HL-60 (cell line): ENCODE measurements at regions not wholly inside any gene's neighbourhood (a gene's known extent, or its start where the extent isn't known, plus 50 kb on each side); places are given as distances from the start of the nearest gene placed in this dataset.

Experiments used
- DNase-seq, 2 experiments: peaks; one replicate each; pipeline ENCODE4 v3.0.0-alpha.2; 2010 to 2020; ENCODE audit warnings: low read depth in 1 of 2, low spot score in 1 of 2
- H3K27ac ChIP-seq: fragments of 250-450 bp; sonication (Bioruptor Pico); replicated peaks from 2 replicates; pipeline ENCODE4 v1.5.1; 2020; ENCODE audit warnings: mild to moderate bottlenecking, moderate library complexity
- H3K27me3 ChIP-seq: fragments of 250-450 bp; sonication (Bioruptor Pico); 2 replicates; pipeline ENCODE4 v1.5.1; 2021; ENCODE audit warnings: mild to moderate bottlenecking, moderate library complexity; ENCODE audit not compliant: insufficient read depth, poor library complexity, severe bottlenecking
- H3K4me3 ChIP-seq: replicated peaks from 2 replicates; pipeline ENCODE4 v1.5.1; 2011; ENCODE audit warnings: mild to moderate bottlenecking, control low read depth, low read length; ENCODE audit not compliant: insufficient read depth
- GABPA ChIP-seq: IDR thresholded peaks from 2 replicates; pipeline ENCODE4 v1.6.1; 2012; ENCODE audit warnings: low read depth
- POLR2AphosphoS5 ChIP-seq: IDR thresholded peaks from 2 replicates; pipeline ENCODE4 v1.6.1; 2012; ENCODE audit warnings: low read depth
- SPI1 ChIP-seq: IDR thresholded peaks from 2 replicates; pipeline ENCODE4 v1.6.1; 2012; ENCODE audit warnings: low read depth, mild to moderate bottlenecking, borderline replicate concordance
- TF ChIP-seq, protein P1 (sequence below): IDR thresholded peaks from 2 replicates; pipeline ENCODE4 v1.6.1; 2012; ENCODE audit warnings: low read depth; ENCODE audit not compliant: insufficient replicate concordance
- TF ChIP-seq, protein P2 (sequence below): IDR thresholded peaks from one replicate; pipeline ENCODE4 v1.5.1; 2011; ENCODE audit warnings: low read length, control low read depth, inconsistent platforms; ENCODE audit not compliant: insufficient read depth

- TF ChIP-seq, protein P1, sequence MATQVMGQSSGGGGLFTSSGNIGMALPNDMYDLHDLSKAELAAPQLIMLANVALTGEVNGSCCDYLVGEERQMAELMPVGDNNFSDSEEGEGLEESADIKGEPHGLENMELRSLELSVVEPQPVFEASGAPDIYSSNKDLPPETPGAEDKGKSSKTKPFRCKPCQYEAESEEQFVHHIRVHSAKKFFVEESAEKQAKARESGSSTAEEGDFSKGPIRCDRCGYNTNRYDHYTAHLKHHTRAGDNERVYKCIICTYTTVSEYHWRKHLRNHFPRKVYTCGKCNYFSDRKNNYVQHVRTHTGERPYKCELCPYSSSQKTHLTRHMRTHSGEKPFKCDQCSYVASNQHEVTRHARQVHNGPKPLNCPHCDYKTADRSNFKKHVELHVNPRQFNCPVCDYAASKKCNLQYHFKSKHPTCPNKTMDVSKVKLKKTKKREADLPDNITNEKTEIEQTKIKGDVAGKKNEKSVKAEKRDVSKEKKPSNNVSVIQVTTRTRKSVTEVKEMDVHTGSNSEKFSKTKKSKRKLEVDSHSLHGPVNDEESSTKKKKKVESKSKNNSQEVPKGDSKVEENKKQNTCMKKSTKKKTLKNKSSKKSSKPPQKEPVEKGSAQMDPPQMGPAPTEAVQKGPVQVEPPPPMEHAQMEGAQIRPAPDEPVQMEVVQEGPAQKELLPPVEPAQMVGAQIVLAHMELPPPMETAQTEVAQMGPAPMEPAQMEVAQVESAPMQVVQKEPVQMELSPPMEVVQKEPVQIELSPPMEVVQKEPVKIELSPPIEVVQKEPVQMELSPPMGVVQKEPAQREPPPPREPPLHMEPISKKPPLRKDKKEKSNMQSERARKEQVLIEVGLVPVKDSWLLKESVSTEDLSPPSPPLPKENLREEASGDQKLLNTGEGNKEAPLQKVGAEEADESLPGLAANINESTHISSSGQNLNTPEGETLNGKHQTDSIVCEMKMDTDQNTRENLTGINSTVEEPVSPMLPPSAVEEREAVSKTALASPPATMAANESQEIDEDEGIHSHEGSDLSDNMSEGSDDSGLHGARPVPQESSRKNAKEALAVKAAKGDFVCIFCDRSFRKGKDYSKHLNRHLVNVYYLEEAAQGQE: no peak
- TF ChIP-seq POLR2AphosphoS5: no peak
- H3K27ac ChIP-seq: no peak overlapping the region
- H3K4me3 ChIP-seq: no peak overlapping the region
- H3K27me3 ChIP-seq: no peaks in the 10 kb centered on the region
- DNase-seq: no peak
Observed at GRCh38 chr20:10943686-10944265, 270.0 kb upstream of the JAG1 start.

- TF ChIP-seq, protein P1: no peak
- TF ChIP-seq SPI1: no peak
- no peak for TF ChIP-seq POLR2AphosphoS5
- TF ChIP-seq, protein P2, sequence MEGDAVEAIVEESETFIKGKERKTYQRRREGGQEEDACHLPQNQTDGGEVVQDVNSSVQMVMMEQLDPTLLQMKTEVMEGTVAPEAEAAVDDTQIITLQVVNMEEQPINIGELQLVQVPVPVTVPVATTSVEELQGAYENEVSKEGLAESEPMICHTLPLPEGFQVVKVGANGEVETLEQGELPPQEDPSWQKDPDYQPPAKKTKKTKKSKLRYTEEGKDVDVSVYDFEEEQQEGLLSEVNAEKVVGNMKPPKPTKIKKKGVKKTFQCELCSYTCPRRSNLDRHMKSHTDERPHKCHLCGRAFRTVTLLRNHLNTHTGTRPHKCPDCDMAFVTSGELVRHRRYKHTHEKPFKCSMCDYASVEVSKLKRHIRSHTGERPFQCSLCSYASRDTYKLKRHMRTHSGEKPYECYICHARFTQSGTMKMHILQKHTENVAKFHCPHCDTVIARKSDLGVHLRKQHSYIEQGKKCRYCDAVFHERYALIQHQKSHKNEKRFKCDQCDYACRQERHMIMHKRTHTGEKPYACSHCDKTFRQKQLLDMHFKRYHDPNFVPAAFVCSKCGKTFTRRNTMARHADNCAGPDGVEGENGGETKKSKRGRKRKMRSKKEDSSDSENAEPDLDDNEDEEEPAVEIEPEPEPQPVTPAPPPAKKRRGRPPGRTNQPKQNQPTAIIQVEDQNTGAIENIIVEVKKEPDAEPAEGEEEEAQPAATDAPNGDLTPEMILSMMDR: no peak
- no peak overlapping the region for H3K27ac ChIP-seq
- DNase-seq: no peak
Observed at GRCh38 chr20:10946124-10946880, 272.5 kb upstream of the JAG1 start.

GRCh38 chr20:10947726-10948125 lies 273.9 kb upstream of the JAG1 start:
- DNase-seq: no peak
- TF ChIP-seq GABPA (no peak), SPI1 (no peak), POLR2AphosphoS5 (no peak)
- TF ChIP-seq, protein P2: no peak
- TF ChIP-seq, protein P1: no peak
- H3K27me3 ChIP-seq: no peaks in the 10 kb centered on the region
- no peak overlapping the region for H3K27ac ChIP-seq
- H3K4me3 ChIP-seq: no peak overlapping the region

More at GRCh38 chr20:10946124-10946880, 272.5 kb upstream of the JAG1 start:
- H3K27me3 ChIP-seq: no peaks in the 10 kb centered on the region
- H3K4me3 ChIP-seq: no peak overlapping the region
